H1 (cell line): ENCODE measurements at regions not wholly inside any gene's neighbourhood (a gene's known extent, or its start where the extent isn't known, plus 50 kb on each side); places are given as distances from the start of the nearest gene placed in this dataset.

Experiments used
- BACH1 ChIP-seq: IDR thresholded peaks from 2 replicates; pipeline ENCODE4 v1.6.1; 2012; ENCODE audit warnings: low read length, improper control_type of control experiment
- GTF2F1 ChIP-seq: IDR thresholded peaks from 2 replicates; pipeline ENCODE4 v1.6.1; 2012; ENCODE audit warnings: low read depth, low read length, improper control_type of control experiment, borderline replicate concordance
- NANOG ChIP-seq: IDR thresholded peaks from 2 replicates; pipeline ENCODE4 v1.6.1; 2011; ENCODE audit warnings: low read length, low read depth, mild to moderate bottlenecking, inconsistent platforms; ENCODE audit not compliant: insufficient read depth, poor library complexity, severe bottlenecking
- SIN3A ChIP-seq, 2 experiments: IDR thresholded peaks in 1 of 2; conservative IDR thresholded peaks in 1 of 2; 2 replicates each; pipeline ENCODE4 v1.6.1; 2011 to 2012; ENCODE audit warnings: low read length in 2 of 2, improper control_type of control experiment in 1 of 2, low read depth in 1 of 2, mild to moderate bottlenecking in 1 of 2
- SIX5 ChIP-seq: IDR thresholded peaks from 2 replicates; pipeline ENCODE4 v1.6.1; 2011; ENCODE audit warnings: mild to moderate bottlenecking, low read depth, low read length

- TF ChIP-seq NANOG (no peak), SIN3A (conservative IDR thresholded peaks at IDR 0.05 in 1 of 2, IDR thresholded peaks at IDR 0.05 in 1 of 2; ENCODE audit: low read depth in 1 of 2, low read length in 2 of 2) (no peak), SIX5 (no peak), GTF2F1 (no peak), BACH1 (no peak)
- TF ChIP-seq, all 59 proteins: peak for 0
These were observed 69.1 kb upstream of the ZP4 start (continued) for GRCh38 chr1:237959838-237960237.
